ENCODE measurements at regions not wholly inside any gene's neighbourhood (a gene's known extent, or its start where the extent isn't known, plus 50 kb on each side); places are given as distances from the start of the nearest gene placed in this dataset.

- DNase-seq = no peak
Measured at GRCh38 chr3:73729969-73730440, 105.3 kb upstream of the PDZRN3 start.

GRCh38 chr3:73727854-73728253 is 103.1 kb upstream of the PDZRN3 start:
- DNase-seq = no peak

GRCh38 chr3:73727117-73727821 is 102.5 kb upstream of the PDZRN3 start:
- DNase-seq = no peak

- DNase-seq = no peak
Measured at GRCh38 chr3:73723596-73723995, 98.9 kb upstream of the PDZRN3 start.

GRCh38 chr3:73719861-73720260 is 95.1 kb upstream of the PDZRN3 start:
- DNase-seq = no peak

GRCh38 chr3:73719413-73719851 is 94.7 kb upstream of the PDZRN3 start:
- no peak for DNase-seq

GRCh38 chr3:73718326-73719110 is 93.8 kb upstream of the PDZRN3 start:
- no peak for DNase-seq

- DNase-seq = no peak
Measured at GRCh38 chr3:73716418-73716817, 91.7 kb upstream of the PDZRN3 start.

- no peak for DNase-seq
Measured at GRCh38 chr3:73710340-73710739, 85.6 kb upstream of the PDZRN3 start.

- no peak for DNase-seq
Measured at GRCh38 chr3:73709712-73710111, 85.0 kb upstream of the PDZRN3 start.

- no peak for DNase-seq
Measured at GRCh38 chr3:73708956-73709355, 84.2 kb upstream of the PDZRN3 start.

GRCh38 chr3:73707772-73708171 is 83.0 kb upstream of the PDZRN3 start:
- DNase-seq = no peak

GRCh38 chr3:73706771-73707170 is 82.0 kb upstream of the PDZRN3 start:
- no peak for DNase-seq

- no peak for DNase-seq
Measured at GRCh38 chr3:73705792-73706191, 81.1 kb upstream of the PDZRN3 start.

GRCh38 chr3:73699327-73699726 is 74.6 kb upstream of the PDZRN3 start:
- no peak for DNase-seq

- DNase-seq = no peak
Measured at GRCh38 chr3:73697020-73697419, 72.3 kb upstream of the PDZRN3 start.

- no peak for DNase-seq
Measured at GRCh38 chr3:73695841-73696240, 71.1 kb upstream of the PDZRN3 start.

GRCh38 chr3:73694983-73695757 is 70.4 kb upstream of the PDZRN3 start:
- no peak for DNase-seq

- DNase-seq = no peak
Measured at GRCh38 chr3:73687106-73688004, 62.6 kb upstream of the PDZRN3 start.

- no peak for DNase-seq
Measured at GRCh38 chr3:73685061-73685460, 60.3 kb upstream of the PDZRN3 start.

GRCh38 chr3:73683706-73684105 is 59.0 kb upstream of the PDZRN3 start:
- no peak for DNase-seq

GRCh38 chr3:73681610-73682009 is 56.9 kb upstream of the PDZRN3 start:
- no peak for DNase-seq
